OCI-LY1 (cell line): ENCODE measurements at regions not wholly inside any gene's neighbourhood (a gene's known extent, or its start where the extent isn't known, plus 50 kb on each side); places are given as distances from the start of the nearest gene placed in this dataset.
A peak's percentile ranks its signal among the peaks of the same experiment; 100 is the strongest.

Source experiments
- EZH2 ChIP-seq: fragments of 200-600 bp; sonication (generic), shearing (Covaris generic); IDR thresholded peaks from 2 replicates; pipeline ENCODE4 v1.8.0; 2017; ENCODE audit warnings: borderline replicate concordance, mixed run types, mild to moderate bottlenecking, antibody characterized with exemption, low read length, moderate library complexity, mixed read lengths
- TF ChIP-seq, protein P1 (sequence below): fragments of 200-600 bp; sonication (generic), shearing (Covaris generic); IDR thresholded peaks from 2 replicates; pipeline ENCODE4 v1.5.1; 2017; ENCODE audit warnings: mild to moderate bottlenecking, antibody characterized with exemption, low read length, moderate library complexity, mixed read lengths

DNA sequence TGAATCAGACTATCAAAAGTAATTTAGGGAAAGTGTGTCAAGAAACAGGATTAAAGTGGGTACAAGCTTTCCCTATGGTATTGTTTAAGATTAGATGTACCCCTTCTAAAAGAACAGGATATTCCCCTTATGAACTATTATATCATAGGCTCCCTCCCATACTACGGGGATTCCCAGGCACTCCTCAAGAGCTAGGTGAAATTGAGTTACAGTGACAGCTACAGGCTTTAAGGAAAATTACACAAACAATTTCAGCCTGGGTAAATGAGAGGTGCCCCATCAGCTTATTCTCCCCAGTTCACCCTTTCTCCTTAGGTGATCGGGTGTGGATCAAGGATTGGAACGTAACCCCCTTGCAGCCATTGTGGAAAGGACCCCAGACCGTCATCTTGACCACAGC is 240.8 kb upstream of the CNTN6 start:
- TF ChIP-seq, protein P1, sequence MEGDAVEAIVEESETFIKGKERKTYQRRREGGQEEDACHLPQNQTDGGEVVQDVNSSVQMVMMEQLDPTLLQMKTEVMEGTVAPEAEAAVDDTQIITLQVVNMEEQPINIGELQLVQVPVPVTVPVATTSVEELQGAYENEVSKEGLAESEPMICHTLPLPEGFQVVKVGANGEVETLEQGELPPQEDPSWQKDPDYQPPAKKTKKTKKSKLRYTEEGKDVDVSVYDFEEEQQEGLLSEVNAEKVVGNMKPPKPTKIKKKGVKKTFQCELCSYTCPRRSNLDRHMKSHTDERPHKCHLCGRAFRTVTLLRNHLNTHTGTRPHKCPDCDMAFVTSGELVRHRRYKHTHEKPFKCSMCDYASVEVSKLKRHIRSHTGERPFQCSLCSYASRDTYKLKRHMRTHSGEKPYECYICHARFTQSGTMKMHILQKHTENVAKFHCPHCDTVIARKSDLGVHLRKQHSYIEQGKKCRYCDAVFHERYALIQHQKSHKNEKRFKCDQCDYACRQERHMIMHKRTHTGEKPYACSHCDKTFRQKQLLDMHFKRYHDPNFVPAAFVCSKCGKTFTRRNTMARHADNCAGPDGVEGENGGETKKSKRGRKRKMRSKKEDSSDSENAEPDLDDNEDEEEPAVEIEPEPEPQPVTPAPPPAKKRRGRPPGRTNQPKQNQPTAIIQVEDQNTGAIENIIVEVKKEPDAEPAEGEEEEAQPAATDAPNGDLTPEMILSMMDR, result peak; percentile 33; the same call in 1 of the 2 replicates
- TF ChIP-seq EZH2, result no peak
